Stomach smooth muscle (tissue), 2 donors: ENCODE measurements at regions not wholly inside any gene's neighbourhood (a gene's known extent, or its start where the extent isn't known, plus 50 kb on each side); places are given as distances from the start of the nearest gene placed in this dataset.
"Not testable (repeated sequence)": the region's sequence is repeated elsewhere in the genome, so short reads cannot be mapped to it uniquely, and the experiment has no call there.

ENCODE experiments used
- H3K27ac ChIP-seq: one replicate; pipeline ENCODE4 v1.7.0; 2013; ENCODE audit warnings: mild to moderate bottlenecking, low read length, inconsistent platforms
- H3K27me3 ChIP-seq, 2 donors: one replicate each; pipeline ENCODE4 v1.7.0; 2013; ENCODE audit warnings: low read length in 2 of 2; ENCODE audit not compliant: insufficient read depth in 2 of 2, control insufficient read depth in 1 of 2
- H3K36me3 ChIP-seq, 2 donors: one replicate each; pipeline ENCODE4 v1.7.0; 2013; ENCODE audit warnings: low read length in 2 of 2; ENCODE audit not compliant: control insufficient read depth in 2 of 2, insufficient read depth in 2 of 2
- H3K4me1 ChIP-seq: one replicate; pipeline ENCODE4 v1.7.0; 2013; ENCODE audit warnings: low read length; ENCODE audit not compliant: control insufficient read depth, insufficient read depth
- H3K4me3 ChIP-seq, 2 donors: one replicate each; pipeline ENCODE4 v1.7.0; 2013; ENCODE audit warnings: low read length in 2 of 2
- H3K9ac ChIP-seq, 2 donors: one replicate each; pipeline ENCODE4 v1.7.0; 2013; ENCODE audit warnings: low read length in 2 of 2, mild to moderate bottlenecking in 1 of 2
- H3K9me3 ChIP-seq, 2 donors: one replicate each; pipeline ENCODE4 v1.7.0; 2013; ENCODE audit warnings: low read length in 2 of 2; ENCODE audit not compliant: control insufficient read depth in 2 of 2
- donor health status: healthy.
- donor health status: Pancreatic carcinoma.

GRCh38 chr12:94916663-94917062 is 86.8 kb downstream of the NDUFA12 start:
- H3K27me3 ChIP-seq, result no peaks in the 10 kb centered on the region

GRCh38 chr12:94909663-94910062 is 93.8 kb downstream of the NDUFA12 start:
- no peaks in the 10 kb centered on the region for H3K27me3 ChIP-seq
- H3K4me3 ChIP-seq, result no peak overlapping the region
- no peak overlapping the region for H3K9ac ChIP-seq
- no peak overlapping the region for H3K27ac ChIP-seq
- H3K9me3 ChIP-seq, result peaks cover 0 to 4% of the 10 kb centered on the region in 2 donors
- no peaks in the 10 kb centered on the region for H3K4me1 ChIP-seq
- no peaks in the 10 kb centered on the region for H3K36me3 ChIP-seq

More at GRCh38 chr12:94916663-94917062, 86.8 kb downstream of the NDUFA12 start:
- peaks cover 0 to 4% of the 10 kb centered on the region in 2 donors for H3K9me3 ChIP-seq
- no peak overlapping the region for H3K27ac ChIP-seq
- no peak overlapping the region for H3K9ac ChIP-seq
- H3K36me3 ChIP-seq, result no peaks in the 10 kb centered on the region
- no peaks in the 10 kb centered on the region for H3K4me1 ChIP-seq
- H3K4me3 ChIP-seq, result no peak overlapping the region

- H3K9ac ChIP-seq, H3K36me3 ChIP-seq, H3K4me1 ChIP-seq, H3K27ac ChIP-seq, H3K27me3 ChIP-seq, H3K4me3 ChIP-seq, H3K9me3 ChIP-seq: not testable (repeated sequence)
These were observed 97.7 kb downstream of the NDUFA12 start for GRCh38 chr12:94905749-94906148.

GRCh38 chr12:94900496-94900895 is 103.0 kb downstream of the NDUFA12 start:
- no peaks in the 10 kb centered on the region for H3K27me3 ChIP-seq
- no peaks in the 10 kb centered on the region for H3K4me1 ChIP-seq
- H3K27ac ChIP-seq, result no peak overlapping the region
- H3K36me3 ChIP-seq, result no peaks in the 10 kb centered on the region
- H3K9me3 ChIP-seq, result no peaks in the 10 kb centered on the region
- H3K4me3 ChIP-seq, result no peak overlapping the region
- no peak overlapping the region for H3K9ac ChIP-seq

GRCh38 chr12:94898388-94898787 is 105.1 kb downstream of the NDUFA12 start:
- Histone ChIP-seq H3K9me3 (no peaks in the 10 kb centered on the region), H3K4me1 (no peaks in the 10 kb centered on the region), H3K9ac (no peak overlapping the region), H3K27me3 (no peaks in the 10 kb centered on the region), H3K36me3 (no peaks in the 10 kb centered on the region), H3K27ac (no peak overlapping the region), H3K4me3 (no peak overlapping the region)

- Histone ChIP-seq H3K4me1 (no peaks in the 10 kb centered on the region), H3K27ac (no peak overlapping the region), H3K9ac (no peak overlapping the region), H3K4me3 (no peak overlapping the region), H3K36me3 (no peaks in the 10 kb centered on the region), H3K9me3 (no peaks in the 10 kb centered on the region), H3K27me3 (no peaks in the 10 kb centered on the region)
These were observed 110.8 kb downstream of the NDUFA12 start for GRCh38 chr12:94892544-94893267.

GRCh38 chr12:94889445-94890210 is 113.9 kb downstream of the NDUFA12 start:
- Histone ChIP-seq H3K27me3 (no peaks in the 10 kb centered on the region), H3K9me3 (no peaks in the 10 kb centered on the region), H3K4me3 (no peak overlapping the region), H3K36me3 (no peaks in the 10 kb centered on the region), H3K27ac (no peak overlapping the region), H3K9ac (no peak overlapping the region), H3K4me1 (no peaks in the 10 kb centered on the region)

GRCh38 chr12:94879542-94879941 is 124.0 kb downstream of the NDUFA12 start:
- Histone ChIP-seq H3K9me3 (no peaks in the 10 kb centered on the region), H3K4me3 (no peak overlapping the region), H3K4me1 (peaks cover 5% of the 10 kb centered on the region), H3K36me3 (no peaks in the 10 kb centered on the region), H3K27ac (no peak overlapping the region), H3K9ac (no peak overlapping the region), H3K27me3 (no peaks in the 10 kb centered on the region)

GRCh38 chr12:94875525-94875924 is 128.0 kb downstream of the NDUFA12 start:
- no peak overlapping the region for H3K9ac ChIP-seq
- H3K27me3 ChIP-seq, result peaks cover 0 to 3% of the 10 kb centered on the region in 2 donors
- H3K27ac ChIP-seq, result no peak overlapping the region
- no peaks in the 10 kb centered on the region for H3K36me3 ChIP-seq
- no peaks in the 10 kb centered on the region for H3K9me3 ChIP-seq
- H3K4me1 ChIP-seq, result peaks cover 22% of the 10 kb centered on the region
- H3K4me3 ChIP-seq, result no peak overlapping the region

GRCh38 chr12:94874518-94875302 is 128.8 kb downstream of the NDUFA12 start:
- Histone ChIP-seq H3K9ac (no peak overlapping the region), H3K4me1 (peaks cover 22% of the 10 kb centered on the region), H3K27ac (no peak overlapping the region), H3K9me3 (no peaks in the 10 kb centered on the region), H3K36me3 (no peaks in the 10 kb centered on the region), H3K27me3 (peaks cover 0 to 3% of the 10 kb centered on the region in 2 donors), H3K4me3 (peak overlapping the region in 1 of 2 donors; percentile 76)
